Epithelial cell of esophagus (primary cell): ENCODE measurements at regions not wholly inside any gene's neighbourhood (a gene's known extent, or its start where the extent isn't known, plus 50 kb on each side); places are given as distances from the start of the nearest gene placed in this dataset.
"Not testable (repeated sequence)": the region's sequence is repeated elsewhere in the genome, so short reads cannot be mapped to it uniquely, and the experiment has no call there.

Experiments used
- DNase-seq: peaks from one replicate; pipeline ENCODE4 v3.0.0; 2010; ENCODE audit warnings: low read depth
- H3K4me3 ChIP-seq: 2 replicates; pipeline ENCODE4 v1.5.1; 2011; ENCODE audit warnings: mild to moderate bottlenecking, low read length, control low read depth
- TF ChIP-seq, protein P1 (sequence below): IDR thresholded peaks from 2 replicates; pipeline ENCODE4 v1.5.1; 2011; ENCODE audit warnings: low read depth, mild to moderate bottlenecking, low read length, control low read depth, inconsistent platforms; ENCODE audit not compliant: insufficient read depth; ENCODE audit errors: missing control alignments

DNA sequence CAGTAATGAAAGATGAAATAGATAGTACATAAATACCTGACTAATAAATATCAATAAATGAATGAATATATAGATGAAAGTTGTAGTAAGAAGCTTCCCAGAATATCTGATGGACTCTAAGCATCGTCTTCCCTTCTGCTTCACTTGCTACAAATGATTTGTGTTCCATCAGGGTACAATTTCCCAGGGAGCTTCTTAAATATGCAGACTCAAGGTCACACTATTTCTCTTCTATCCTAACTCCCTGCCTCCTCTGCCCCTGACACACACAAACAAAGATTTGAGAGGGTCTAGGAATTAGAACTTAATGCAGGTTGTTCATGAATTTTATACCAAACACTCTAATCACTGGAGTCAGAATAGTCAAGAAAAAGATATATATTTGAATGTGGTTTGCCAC is 415.9 kb upstream of the TMPRSS15 start:
- TF ChIP-seq, protein P1, sequence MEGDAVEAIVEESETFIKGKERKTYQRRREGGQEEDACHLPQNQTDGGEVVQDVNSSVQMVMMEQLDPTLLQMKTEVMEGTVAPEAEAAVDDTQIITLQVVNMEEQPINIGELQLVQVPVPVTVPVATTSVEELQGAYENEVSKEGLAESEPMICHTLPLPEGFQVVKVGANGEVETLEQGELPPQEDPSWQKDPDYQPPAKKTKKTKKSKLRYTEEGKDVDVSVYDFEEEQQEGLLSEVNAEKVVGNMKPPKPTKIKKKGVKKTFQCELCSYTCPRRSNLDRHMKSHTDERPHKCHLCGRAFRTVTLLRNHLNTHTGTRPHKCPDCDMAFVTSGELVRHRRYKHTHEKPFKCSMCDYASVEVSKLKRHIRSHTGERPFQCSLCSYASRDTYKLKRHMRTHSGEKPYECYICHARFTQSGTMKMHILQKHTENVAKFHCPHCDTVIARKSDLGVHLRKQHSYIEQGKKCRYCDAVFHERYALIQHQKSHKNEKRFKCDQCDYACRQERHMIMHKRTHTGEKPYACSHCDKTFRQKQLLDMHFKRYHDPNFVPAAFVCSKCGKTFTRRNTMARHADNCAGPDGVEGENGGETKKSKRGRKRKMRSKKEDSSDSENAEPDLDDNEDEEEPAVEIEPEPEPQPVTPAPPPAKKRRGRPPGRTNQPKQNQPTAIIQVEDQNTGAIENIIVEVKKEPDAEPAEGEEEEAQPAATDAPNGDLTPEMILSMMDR: no peak
- no peak overlapping the region for H3K4me3 ChIP-seq
- no peak for DNase-seq

DNA sequence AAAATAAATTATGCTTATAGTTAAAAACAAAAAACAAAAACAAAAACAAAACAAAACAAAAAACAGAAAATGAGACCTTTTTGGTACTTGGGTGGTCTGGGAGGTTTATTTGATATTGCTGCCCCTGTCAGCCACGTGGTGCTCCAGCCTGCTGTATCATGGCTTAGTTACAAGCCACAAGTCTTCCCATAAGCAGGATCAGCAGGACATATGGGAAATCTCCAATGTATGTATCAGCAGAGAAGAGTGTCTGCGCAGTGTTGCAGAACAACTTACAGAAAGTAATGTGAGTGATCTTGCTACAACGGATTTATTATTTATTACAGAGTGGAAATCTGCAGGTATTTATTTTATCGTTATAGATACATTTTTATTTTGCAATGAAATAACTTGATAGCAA is 423.0 kb upstream of the TMPRSS15 start:
- H3K4me3 ChIP-seq: no peak overlapping the region
- TF ChIP-seq, protein P1: no peak
- DNase-seq: no peak

DNA sequence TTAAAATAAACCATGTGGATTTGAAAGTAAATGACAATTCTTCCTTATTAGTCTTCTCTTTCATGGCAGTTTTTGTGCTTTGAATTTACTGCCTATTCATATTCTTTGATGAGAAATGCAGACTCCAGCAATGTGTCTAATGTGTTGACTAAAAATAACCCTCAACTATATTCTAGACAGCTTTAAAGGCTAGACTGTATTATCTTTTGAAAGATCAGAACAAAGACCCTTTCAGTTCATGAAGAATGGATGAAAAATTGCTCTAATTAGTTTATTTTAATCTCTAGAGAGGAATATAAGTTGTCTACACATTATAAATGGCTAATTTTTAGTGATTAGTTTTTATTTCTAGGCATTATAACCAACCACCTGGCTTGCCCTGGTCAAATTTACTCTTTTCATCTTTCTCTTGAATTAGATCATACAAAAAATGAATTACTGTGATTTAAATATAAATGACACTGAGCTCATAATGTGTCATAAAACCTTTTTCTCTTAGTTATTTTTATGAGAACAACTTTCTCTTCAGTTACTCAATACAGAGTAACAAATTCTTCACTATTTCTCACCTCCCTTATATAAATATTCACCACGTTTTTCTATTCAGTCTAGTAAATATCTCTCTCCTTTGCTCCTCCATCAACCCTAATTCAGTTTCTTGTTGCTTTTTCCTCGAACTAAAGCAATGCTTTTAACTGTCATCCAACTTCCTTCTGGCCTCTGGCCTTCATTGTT is 428.5 kb upstream of the TMPRSS15 start:
- no peak for DNase-seq
- TF ChIP-seq, protein P1: no peak
- no peak overlapping the region for H3K4me3 ChIP-seq

DNA sequence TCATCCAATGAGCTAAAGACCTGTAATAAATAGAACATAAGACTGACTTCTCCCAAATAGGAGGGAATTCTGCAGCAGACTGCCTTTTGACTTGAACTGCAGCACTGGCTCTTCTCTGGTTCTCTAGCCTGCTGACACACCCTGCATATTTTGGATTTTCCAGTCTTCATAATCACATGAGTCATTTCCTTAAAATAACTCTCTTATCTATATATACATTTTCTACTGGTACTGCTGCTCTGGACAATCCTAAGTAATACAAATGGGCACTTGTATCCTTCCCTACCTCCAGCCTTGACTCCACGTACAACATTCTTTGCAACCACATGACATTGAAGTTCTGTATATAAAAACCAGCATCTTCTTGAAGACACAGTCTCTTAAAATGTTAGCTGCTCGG is 429.4 kb upstream of the TMPRSS15 start:
- TF ChIP-seq, protein P1: no peak
- no peak overlapping the region for H3K4me3 ChIP-seq
- DNase-seq: peak; percentile 39

DNA sequence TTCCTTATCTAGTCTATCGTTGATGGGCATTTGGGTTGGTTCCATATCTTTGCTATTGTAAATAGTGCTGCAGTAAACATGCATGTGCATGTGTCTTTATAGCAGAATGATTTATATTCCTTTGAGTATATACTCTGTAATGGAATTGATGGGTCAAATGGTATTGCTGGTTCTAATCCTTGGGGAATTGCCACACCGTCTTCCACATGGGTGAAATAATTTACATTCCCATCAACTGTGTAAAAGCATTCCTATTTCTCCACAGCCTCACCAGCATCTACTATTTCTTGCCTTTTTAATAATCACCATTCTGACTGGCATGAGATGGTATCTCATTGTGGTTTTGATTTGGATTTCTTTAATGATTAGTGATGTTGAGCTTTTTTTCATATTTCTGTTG is 430.5 kb upstream of the TMPRSS15 start:
- H3K4me3 ChIP-seq, DNase-seq: not testable (repeated sequence)

- no peak overlapping the region for H3K4me3 ChIP-seq
- TF ChIP-seq, protein P1: no peak
- DNase-seq: peak; percentile 17
These were observed 436.7 kb upstream of the TMPRSS15 start for GRCh38 chr21:18840239-18840638.

DNA sequence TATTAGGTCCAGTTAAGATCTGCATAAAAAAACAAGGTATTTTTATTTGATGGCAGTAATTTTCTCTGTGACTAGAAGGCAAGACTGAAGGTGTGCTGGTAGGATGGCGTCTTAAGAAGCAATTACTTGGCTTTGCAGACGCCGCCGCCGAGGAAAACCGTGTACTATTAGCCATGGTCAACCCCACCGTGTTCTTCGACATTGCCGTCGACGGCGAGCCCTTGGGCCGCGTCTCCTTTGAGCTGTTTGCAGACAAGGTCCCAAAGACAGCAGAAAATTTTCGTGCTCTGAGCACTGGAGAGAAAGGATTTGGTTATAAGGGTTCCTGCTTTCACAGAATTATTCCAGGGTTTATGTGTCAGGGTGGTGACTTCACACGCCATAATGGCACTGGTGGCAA is 454.0 kb upstream of the TMPRSS15 start:
- not testable (repeated sequence) for DNase-seq, H3K4me3 ChIP-seq

GRCh38 chr21:18869104-18869503 is 465.5 kb upstream of the TMPRSS15 start:
- TF ChIP-seq, protein P1: no peak
- no peak for DNase-seq
- H3K4me3 ChIP-seq: no peak overlapping the region
